ENCODE measurements at regions not wholly inside any gene's neighbourhood (a gene's known extent, or its start where the extent isn't known, plus 50 kb on each side); places are given as distances from the start of the nearest gene placed in this dataset.

DNA sequence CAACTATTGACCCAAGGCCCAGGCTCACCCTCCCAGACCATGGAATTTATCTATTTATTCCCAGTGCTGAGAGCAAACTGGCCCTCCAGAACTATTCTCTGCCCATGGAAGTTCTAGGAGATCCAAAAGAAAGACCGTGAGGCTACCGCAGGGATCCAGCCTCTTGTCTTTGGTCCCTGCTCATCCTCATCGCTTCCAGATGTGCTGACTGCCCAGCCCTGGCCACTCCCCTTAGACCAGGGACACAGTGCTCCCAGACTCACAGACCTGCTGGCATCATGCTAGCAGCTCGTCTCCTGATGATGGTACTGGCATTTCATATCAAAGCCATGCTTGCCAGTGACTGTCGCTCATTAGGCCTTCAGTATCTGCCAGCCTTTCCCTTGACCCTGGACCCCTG is 405.7 kb upstream of the PPP2R3A start:
- WGBS, 2 donors: 91 to 93% methylated on average over 5 of the region's 5 CpGs
- intact Hi-C loops (cut with DNase I): no loop called here
- no peak for DNase-seq

DNA sequence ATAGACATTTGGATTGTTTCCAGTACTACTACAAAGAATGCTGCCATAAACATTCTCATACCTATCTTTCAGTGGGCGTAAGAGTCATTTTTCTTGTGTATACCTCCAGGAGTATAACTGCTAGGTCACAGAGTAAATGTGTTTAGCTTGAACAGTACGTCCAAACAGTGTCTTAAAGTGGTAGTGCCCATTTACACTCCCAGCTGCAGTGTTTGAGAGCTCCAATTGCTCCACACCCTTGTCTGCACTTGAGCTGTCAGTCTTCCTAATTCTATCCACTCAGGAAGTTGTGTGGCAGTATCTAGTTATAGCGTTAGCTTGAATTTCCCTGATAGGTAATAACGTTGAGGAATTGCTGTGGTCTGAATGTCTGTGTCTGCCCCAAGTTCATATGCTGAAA is 404.7 kb upstream of the PPP2R3A start:
- H3K27ac ChIP-seq: no peak overlapping the region
- peaks cover 0 to 12% (median 0%) of the 10 kb centered on the region in 4 donors for H3K4me1 ChIP-seq
- TF ChIP-seq EP300 (IDR thresholded peaks at IDR 0.05) (no peak), CTCF (IDR thresholded peaks at IDR 0.05) (no peak), POLR2A (IDR thresholded peaks at IDR 0.05) (no peak)
- H3K36me3 ChIP-seq: no peaks in the 10 kb centered on the region
- no peaks in the 10 kb centered on the region for H3K27me3 ChIP-seq
- DNase-seq: no peak
- intact Hi-C loops (cut with DNase I): no loop called here
- WGBS, 2 donors: 14 to 58% methylated on average over 4 of the region's 4 CpGs
- H3K9me3 ChIP-seq: no peaks in the 10 kb centered on the region
- no peak overlapping the region for H3K4me3 ChIP-seq

More for the DNA sequence above, 405.7 kb upstream of the PPP2R3A start:
- no peaks in the 10 kb centered on the region for H3K36me3 ChIP-seq
- H3K27me3 ChIP-seq: no peaks in the 10 kb centered on the region
- TF ChIP-seq CTCF (IDR thresholded peaks at IDR 0.05): no peak
- no peak for TF ChIP-seq POLR2A (IDR thresholded peaks at IDR 0.05)
- TF ChIP-seq EP300 (IDR thresholded peaks at IDR 0.05): no peak
- TF ChIP-seq POLR2AphosphoS5 (IDR thresholded peaks at IDR 0.05): no peak
- H3K4me1 ChIP-seq: peaks cover 0 to 2% (median 0%) of the 10 kb centered on the region in 4 donors
- H3K4me3 ChIP-seq: no peak overlapping the region
- no peak overlapping the region for H3K27ac ChIP-seq
- no peaks in the 10 kb centered on the region for H3K9me3 ChIP-seq

DNA sequence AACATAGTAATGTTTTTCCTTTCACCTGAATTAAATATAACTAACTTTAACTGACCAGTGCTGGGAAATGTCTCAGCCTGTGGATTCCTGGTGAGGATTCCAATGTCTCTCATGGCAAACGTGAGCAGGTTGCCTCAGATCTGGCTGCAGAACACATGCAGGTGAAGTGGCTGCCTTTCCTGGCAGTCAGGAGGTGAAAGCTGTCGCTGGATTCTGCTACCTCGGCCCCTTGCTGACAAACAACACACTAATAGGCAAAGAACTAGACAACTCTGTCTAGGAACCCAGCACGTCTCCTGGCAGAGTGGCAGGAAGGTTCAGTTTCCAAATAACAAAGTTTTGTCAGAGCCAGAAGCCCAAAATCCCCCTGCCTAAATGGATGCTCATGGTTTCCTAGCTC is 400.8 kb upstream of the PPP2R3A start:
- peaks cover 0 to 12% (median 0%) of the 10 kb centered on the region in 4 donors for H3K4me1 ChIP-seq
- no peak overlapping the region for H3K4me3 ChIP-seq
- no peaks in the 10 kb centered on the region for H3K36me3 ChIP-seq
- intact Hi-C loops (cut with DNase I): no loop called here
- no peaks in the 10 kb centered on the region for H3K27me3 ChIP-seq
- no peak for DNase-seq
- no peak overlapping the region for H3K27ac ChIP-seq
- TF ChIP-seq POLR2AphosphoS5 (IDR thresholded peaks at IDR 0.05): no peak
- TF ChIP-seq CTCF (IDR thresholded peaks at IDR 0.05): no peak
- no peak for TF ChIP-seq POLR2A (IDR thresholded peaks at IDR 0.05)
- no peak for TF ChIP-seq EP300 (IDR thresholded peaks at IDR 0.05)
- WGBS, 2 donors: 78 to 87% methylated on average over 4 of the region's 4 CpGs
- peaks cover 0 to 4% (median 0%) of the 10 kb centered on the region in 4 donors for H3K9me3 ChIP-seq

DNA sequence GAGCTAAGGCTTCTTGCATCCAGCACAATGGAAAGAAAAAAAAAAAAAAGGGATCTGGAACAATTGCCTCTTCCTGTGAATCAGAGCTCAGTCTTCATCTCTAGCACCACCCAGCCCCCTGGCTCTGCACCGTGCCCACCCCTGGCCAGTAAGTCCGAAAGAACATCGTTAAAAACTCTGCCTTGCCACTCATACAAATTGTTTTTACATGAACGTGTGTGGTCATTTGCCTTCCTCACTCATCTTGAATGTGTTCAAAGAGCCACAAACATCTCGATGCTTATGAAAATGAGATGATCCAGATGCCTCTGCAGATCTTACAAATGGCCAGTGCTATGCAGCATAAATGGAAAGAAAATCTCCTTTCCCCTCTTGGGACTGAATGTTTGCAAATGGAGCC is 400.0 kb upstream of the PPP2R3A start:
- intact Hi-C loops (cut with DNase I): no loop called here
- Histone ChIP-seq H3K4me1 (peaks cover 0 to 12% (median 0%) of the 10 kb centered on the region in 4 donors), H3K27me3 (no peaks in the 10 kb centered on the region), H3K9me3 (peaks cover 0 to 4% (median 0%) of the 10 kb centered on the region in 4 donors), H3K4me3 (no peak overlapping the region), H3K27ac (no peak overlapping the region), H3K36me3 (no peaks in the 10 kb centered on the region)
- WGBS, 2 donors: 58 to 63% methylated on average over 5 of the region's 5 CpGs
- DNase-seq: no peak
- TF ChIP-seq CTCF (IDR thresholded peaks at IDR 0.05) (no peak), EP300 (IDR thresholded peaks at IDR 0.05) (no peak), POLR2AphosphoS5 (IDR thresholded peaks at IDR 0.05) (peak in 1 of 4 donors; percentile 27), POLR2A (IDR thresholded peaks at IDR 0.05) (no peak)

DNA sequence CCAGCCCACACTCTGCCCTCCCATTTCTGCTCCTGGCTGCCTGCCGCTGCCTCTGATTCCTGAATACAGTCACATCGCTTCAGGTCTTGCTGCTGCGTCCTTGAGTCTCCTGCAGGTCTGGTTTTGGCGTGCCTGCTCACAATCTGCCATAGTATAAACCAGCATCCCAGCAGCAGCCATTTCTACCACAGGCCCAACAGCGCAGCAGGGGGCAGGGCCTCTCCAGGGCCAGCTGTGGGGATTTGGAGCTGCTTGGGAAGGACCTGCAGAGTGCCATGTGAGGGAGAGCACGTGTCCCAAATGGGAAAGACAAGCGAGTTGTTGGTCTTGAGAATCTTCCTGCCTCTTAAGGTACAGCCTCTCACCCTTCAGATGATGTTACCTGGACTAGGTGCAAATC is 398.3 kb upstream of the PPP2R3A start:
- no peak for DNase-seq

More for the DNA sequence above, 398.3 kb upstream of the PPP2R3A start:
- Histone ChIP-seq H3K27ac (no peak overlapping the region), H3K36me3 (no peaks in the 10 kb centered on the region), H3K4me3 (no peak overlapping the region), H3K27me3 (no peaks in the 10 kb centered on the region), H3K9me3 (peaks cover 0 to 4% (median 0%) of the 10 kb centered on the region in 4 donors), H3K4me1 (peaks cover 0 to 12% (median 0%) of the 10 kb centered on the region in 4 donors)
- 88% methylated on average over 7 of the region's 7 CpGs for WGBS, 2 donors
- no peak for TF ChIP-seq POLR2AphosphoS5 (IDR thresholded peaks at IDR 0.05)
- TF ChIP-seq POLR2A (IDR thresholded peaks at IDR 0.05): no peak
- TF ChIP-seq CTCF (IDR thresholded peaks at IDR 0.05): no peak
- TF ChIP-seq EP300 (IDR thresholded peaks at IDR 0.05): no peak
- intact Hi-C loops (cut with DNase I): no loop called here

All from sigmoid colon (tissue), 6 donors.